ENCODE measurements at regions not wholly inside any gene's neighbourhood (a gene's known extent, or its start where the extent isn't known, plus 50 kb on each side); places are given as distances from the start of the nearest gene placed in this dataset.
"Not testable (repeated sequence)": the region's sequence is repeated elsewhere in the genome, so short reads cannot be mapped to it uniquely, and the experiment has no call there.

- DNase-seq = not testable (repeated sequence)
These were observed 51.5 kb upstream of the CDC42EP3 start for GRCh38 chr2:37722971-37723370.

GRCh38 chr2:37730037-37730818, 58.8 kb upstream of the CDC42EP3 start:
- no peak for DNase-seq

- not testable (repeated sequence) for DNase-seq
These were observed 61.0 kb upstream of the CDC42EP3 start for GRCh38 chr2:37732412-37732811.

GRCh38 chr2:37733251-37733650, 61.8 kb upstream of the CDC42EP3 start:
- DNase-seq = no peak

- not testable (repeated sequence) for DNase-seq
These were observed 62.5 kb upstream of the CDC42EP3 start for GRCh38 chr2:37733955-37734354.

GRCh38 chr2:37734891-37735523, 63.6 kb upstream of the CDC42EP3 start:
- not testable (repeated sequence) for DNase-seq

GRCh38 chr2:37735524-37735910, 64.1 kb upstream of the CDC42EP3 start:
- not testable (repeated sequence) for DNase-seq

GRCh38 chr2:37737507-37737906, 66.1 kb upstream of the CDC42EP3 start:
- DNase-seq = no peak

GRCh38 chr2:37738266-37738885, 66.9 kb upstream of the CDC42EP3 start:
- DNase-seq = no peak

- no peak for DNase-seq
These were observed 67.7 kb upstream of the CDC42EP3 start for GRCh38 chr2:37739153-37739552.

GRCh38 chr2:37740164-37740739, 68.8 kb upstream of the CDC42EP3 start:
- no peak for DNase-seq

GRCh38 chr2:37742286-37742685, 70.8 kb upstream of the CDC42EP3 start:
- no peak for DNase-seq

GRCh38 chr2:37744010-37744409, 72.6 kb upstream of the CDC42EP3 start:
- DNase-seq = no peak

GRCh38 chr2:37744961-37745360, 73.5 kb upstream of the CDC42EP3 start:
- DNase-seq = not testable (repeated sequence)

GRCh38 chr2:37746011-37746410, 74.6 kb upstream of the CDC42EP3 start:
- not testable (repeated sequence) for DNase-seq

- DNase-seq = no peak
These were observed 75.4 kb upstream of the CDC42EP3 start for GRCh38 chr2:37746883-37747282.

- no peak for DNase-seq
These were observed 77.1 kb upstream of the CDC42EP3 start for GRCh38 chr2:37748541-37748940.

GRCh38 chr2:37750286-37750685, 78.8 kb upstream of the CDC42EP3 start:
- DNase-seq = not testable (repeated sequence)

- DNase-seq = no peak
These were observed 81.3 kb upstream of the CDC42EP3 start for GRCh38 chr2:37752766-37753165.

GRCh38 chr2:37753758-37754157, 82.3 kb upstream of the CDC42EP3 start:
- no peak for DNase-seq

GRCh38 chr2:37755961-37756559, 84.6 kb upstream of the CDC42EP3 start:
- not testable (repeated sequence) for DNase-seq

- not testable (repeated sequence) for DNase-seq
These were observed 86.0 kb upstream of the CDC42EP3 start for GRCh38 chr2:37757456-37757855.

- not testable (repeated sequence) for DNase-seq
These were observed 86.7 kb upstream of the CDC42EP3 start for GRCh38 chr2:37758141-37758601.
